ENCODE measurements at regions not wholly inside any gene's neighbourhood (a gene's known extent, or its start where the extent isn't known, plus 50 kb on each side); places are given as distances from the start of the nearest gene placed in this dataset.
A peak's percentile ranks its signal among the peaks of the same experiment; 100 is the strongest.

DNA sequence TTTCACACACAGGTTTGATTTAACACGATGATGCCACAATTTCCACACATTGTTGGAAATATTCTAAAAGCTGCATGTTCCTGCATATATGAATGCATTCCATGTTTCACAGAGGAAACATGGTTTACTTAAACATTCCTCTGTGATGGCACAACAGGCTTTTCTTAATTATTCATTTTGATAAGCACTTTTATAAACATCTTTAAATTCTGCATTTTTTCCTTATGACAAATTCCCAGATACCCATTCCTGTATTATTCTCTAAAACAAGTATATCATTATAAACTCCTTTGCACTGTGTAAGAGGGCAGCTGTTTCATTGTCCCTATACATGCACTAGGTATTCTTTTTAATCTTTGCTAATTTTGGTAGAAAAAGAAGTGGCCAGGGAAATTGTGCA, 532.3 kb downstream of the SOX6 start:
- intact Hi-C loops (cut with micrococcal nuclease; ENCODE audit: unreplicated experiment) = loop anchor here (10.0 kb wide), 1 partner anchor 549 kb away; no protein-coding TSS in a partner anchor
- no peak for TF ChIP-seq EZH2 (IDR thresholded peaks at IDR 0.05; ENCODE audit: borderline replicate concordance, low read depth, low read length, poor library complexity, severe bottlenecking)
- TF ChIP-seq CTCF (conservative IDR thresholded peaks at IDR 0.05; ENCODE audit: low read depth, low read length) = no peak
- ChIA-PET POLR2A (ENCODE audit: low non-redundant PET) (no interaction called here), CTCF (no interaction called here)
- H3K4me1 ChIP-seq (ENCODE audit: insufficient read depth, low read length, poor library complexity, severe bottlenecking) = peaks cover 20% of the 10 kb centered on the region
- H3K4me3 ChIP-seq (ENCODE audit: low read depth, low read length, poor library complexity, severe bottlenecking) = no peak overlapping the region
- no peaks in the 10 kb centered on the region for H3K36me3 ChIP-seq (ENCODE audit: insufficient read depth, low read length, poor library complexity, severe bottlenecking)
- H3K9me3 ChIP-seq (ENCODE audit: low read depth, low read length, poor library complexity, severe bottlenecking) = no peaks in the 10 kb centered on the region
- H3K27me3 ChIP-seq (replicated peaks; ENCODE audit: insufficient read depth, low read depth, low read length, poor library complexity) = no peaks in the 10 kb centered on the region
- H3K27ac ChIP-seq (ENCODE audit: low read depth, low read length, poor library complexity, severe bottlenecking) = no peak overlapping the region
- no peak for DNase-seq (ENCODE audit: low spot score)
- no TSS peak for BruUV-seq (replicated peaks)

DNA sequence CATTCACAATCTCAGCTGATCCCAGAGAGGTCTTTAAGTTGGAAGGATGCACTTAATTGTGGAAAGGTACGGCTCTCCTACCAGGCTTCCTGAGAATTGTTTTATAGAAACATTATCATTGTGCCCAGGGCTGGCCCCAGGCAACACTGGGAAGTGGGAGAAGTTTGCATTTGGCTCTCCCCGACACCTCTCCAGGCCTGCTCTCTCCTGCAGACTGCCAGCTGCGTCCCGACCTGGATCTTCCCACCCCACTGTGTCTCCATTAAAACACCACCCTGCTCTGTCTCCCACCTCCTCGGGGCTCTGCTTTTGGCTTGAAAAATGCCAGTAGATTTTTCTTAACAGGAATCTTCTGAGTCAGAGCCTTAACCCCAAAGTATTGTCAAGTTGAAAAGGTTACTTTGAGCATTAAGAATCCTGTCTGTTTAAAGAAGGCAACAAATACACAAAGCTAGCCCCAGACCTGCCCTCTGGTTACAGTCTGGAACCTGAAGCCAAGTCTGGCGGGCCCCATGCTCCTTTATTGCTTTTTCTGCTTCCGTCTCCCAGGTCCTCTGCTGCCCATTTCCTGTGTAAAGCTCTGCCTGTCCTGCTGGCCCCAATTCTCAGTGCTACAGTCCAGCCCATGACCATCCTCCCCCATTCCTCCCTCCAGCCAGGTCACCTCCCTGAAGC, 530.2 kb downstream of the SOX6 start:
- intact Hi-C loops (cut with micrococcal nuclease; ENCODE audit: unreplicated experiment) = loop anchor here (2.0 to 10.0 kb wide), 3 partner anchors 195 to 787 kb away; no protein-coding TSS in a partner anchor
- ChIA-PET POLR2A (ENCODE audit: low non-redundant PET) (no interaction called here), CTCF (interaction anchor here (0.5 to 1.3 kb wide), 2 partner anchors 480 to 788 kb away, joined by 3 to 7 read pairs; no protein-coding TSS in a partner anchor)
- Histone ChIP-seq H3K27ac (ENCODE audit: low read depth, low read length, poor library complexity, severe bottlenecking) (no peak overlapping the region), H3K4me1 (ENCODE audit: insufficient read depth, low read length, poor library complexity, severe bottlenecking) (peaks cover 20% of the 10 kb centered on the region), H3K9me3 (ENCODE audit: low read depth, low read length, poor library complexity, severe bottlenecking) (no peaks in the 10 kb centered on the region), H3K27me3 (replicated peaks; ENCODE audit: insufficient read depth, low read depth, low read length, poor library complexity) (no peaks in the 10 kb centered on the region), H3K36me3 (ENCODE audit: insufficient read depth, low read length, poor library complexity, severe bottlenecking) (no peaks in the 10 kb centered on the region), H3K4me3 (ENCODE audit: low read depth, low read length, poor library complexity, severe bottlenecking) (no peak overlapping the region)
- no peak for DNase-seq (ENCODE audit: low spot score)
- TF ChIP-seq EZH2 (IDR thresholded peaks at IDR 0.05; ENCODE audit: borderline replicate concordance, low read depth, low read length, poor library complexity, severe bottlenecking) (no peak), CTCF (conservative IDR thresholded peaks at IDR 0.05; ENCODE audit: low read depth, low read length) (no peak)
- no TSS peak for BruUV-seq (replicated peaks)

DNA sequence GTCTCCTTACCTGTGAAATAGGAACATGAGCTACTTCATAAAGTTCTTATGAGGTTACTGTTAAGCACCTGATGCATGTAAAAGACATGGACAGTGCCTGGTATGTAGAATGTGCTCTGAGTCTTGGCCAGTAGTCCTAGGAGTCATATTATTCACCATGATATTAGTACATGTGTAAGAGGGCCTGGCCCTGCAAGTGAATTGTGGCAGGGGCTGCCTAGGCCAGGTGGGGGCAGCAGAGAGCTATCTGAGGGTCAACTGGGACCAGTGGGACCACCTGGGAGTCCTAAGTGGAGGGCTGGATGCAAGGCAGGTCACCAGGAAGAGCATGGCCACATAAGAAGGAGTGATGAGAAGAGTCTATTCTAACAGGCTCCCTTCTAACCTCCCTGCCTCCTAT, 529.5 kb downstream of the SOX6 start:
- no TSS peak for BruUV-seq (replicated peaks)
- no peaks in the 10 kb centered on the region for H3K27me3 ChIP-seq (replicated peaks; ENCODE audit: insufficient read depth, low read depth, low read length, poor library complexity)
- no peaks in the 10 kb centered on the region for H3K9me3 ChIP-seq (ENCODE audit: low read depth, low read length, poor library complexity, severe bottlenecking)
- no peak overlapping the region for H3K4me3 ChIP-seq (ENCODE audit: low read depth, low read length, poor library complexity, severe bottlenecking)
- H3K36me3 ChIP-seq (ENCODE audit: insufficient read depth, low read length, poor library complexity, severe bottlenecking) = no peaks in the 10 kb centered on the region
- ChIA-PET CTCF (interaction anchor here (0.5 to 1.3 kb wide), 2 partner anchors 479 to 787 kb away, joined by 3 to 7 read pairs; no protein-coding TSS in a partner anchor), POLR2A (ENCODE audit: low non-redundant PET) (no interaction called here)
- intact Hi-C loops (cut with micrococcal nuclease; ENCODE audit: unreplicated experiment) = loop anchor here (2.0 to 10.0 kb wide), 3 partner anchors 194 to 786 kb away; no protein-coding TSS in a partner anchor
- H3K4me1 ChIP-seq (ENCODE audit: insufficient read depth, low read length, poor library complexity, severe bottlenecking) = peaks cover 20% of the 10 kb centered on the region
- peak; percentile 83 for DNase-seq (ENCODE audit: low spot score)
- TF ChIP-seq CTCF (conservative IDR thresholded peaks at IDR 0.05; ENCODE audit: low read depth, low read length) = peak; percentile 91
- no peak for TF ChIP-seq EZH2 (IDR thresholded peaks at IDR 0.05; ENCODE audit: borderline replicate concordance, low read depth, low read length, poor library complexity, severe bottlenecking)
- no peak overlapping the region for H3K27ac ChIP-seq (ENCODE audit: low read depth, low read length, poor library complexity, severe bottlenecking)
